Limb (tissue), 2 donors: ENCODE measurements at regions not wholly inside any gene's neighbourhood (a gene's known extent, or its start where the extent isn't known, plus 50 kb on each side); places are given as distances from the start of the nearest gene placed in this dataset.
A peak's percentile ranks its signal among the peaks of the same experiment; 100 is the strongest.
"Not testable (repeated sequence)": the region's sequence is repeated elsewhere in the genome, so short reads cannot be mapped to it uniquely, and the experiment has no call there.

Experiments used
- DNase-seq, 2 donors: peaks; one replicate each; pipeline ENCODE4 v3.0.0-alpha.2; 2016; ENCODE audit errors: extremely low spot score in 2 of 2

GRCh38 chr4:114087596-114088230, 108.3 kb upstream of the ARSJ start:
- DNase-seq, result peak in 1 of 2 donors; percentile 84

DNA sequence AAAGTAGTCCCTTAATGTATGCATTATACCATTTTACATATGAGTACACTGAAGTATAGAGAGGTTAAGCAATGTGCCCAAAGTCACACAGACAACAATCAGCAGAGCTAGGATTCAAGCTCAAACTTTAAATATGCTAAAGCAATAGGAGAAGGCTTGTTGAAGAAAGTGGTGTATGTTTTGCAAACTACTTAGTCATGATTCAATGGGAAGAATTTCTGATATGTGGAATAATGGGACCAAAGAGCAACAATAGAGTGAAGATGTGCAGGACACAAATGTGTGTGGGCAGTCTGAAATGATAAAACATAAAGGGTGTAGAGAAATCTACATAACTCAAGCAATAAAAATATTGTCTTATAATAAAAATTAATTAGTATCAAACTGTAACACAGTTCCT, 109.0 kb upstream of the ARSJ start:
- no peak for DNase-seq

DNA sequence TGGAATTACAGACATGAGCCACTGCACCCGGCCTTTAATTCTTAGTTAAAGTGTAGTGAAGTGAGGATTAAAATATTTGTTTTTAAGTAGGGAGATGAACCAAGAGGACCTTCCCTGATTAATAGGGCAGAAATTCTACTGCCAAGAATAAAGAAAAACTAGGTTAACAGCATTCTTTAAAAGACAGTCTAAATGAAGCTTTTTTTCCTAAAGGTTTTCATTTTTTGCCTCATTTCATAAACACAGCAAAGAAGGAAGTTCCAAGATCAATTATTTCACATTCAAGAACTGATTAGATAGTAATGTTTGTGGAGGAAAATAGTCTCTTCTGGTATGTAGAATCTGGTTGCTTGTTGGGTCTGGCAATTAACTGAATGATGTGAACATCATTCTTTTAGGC, 112.1 kb upstream of the ARSJ start:
- DNase-seq, result no peak

DNA sequence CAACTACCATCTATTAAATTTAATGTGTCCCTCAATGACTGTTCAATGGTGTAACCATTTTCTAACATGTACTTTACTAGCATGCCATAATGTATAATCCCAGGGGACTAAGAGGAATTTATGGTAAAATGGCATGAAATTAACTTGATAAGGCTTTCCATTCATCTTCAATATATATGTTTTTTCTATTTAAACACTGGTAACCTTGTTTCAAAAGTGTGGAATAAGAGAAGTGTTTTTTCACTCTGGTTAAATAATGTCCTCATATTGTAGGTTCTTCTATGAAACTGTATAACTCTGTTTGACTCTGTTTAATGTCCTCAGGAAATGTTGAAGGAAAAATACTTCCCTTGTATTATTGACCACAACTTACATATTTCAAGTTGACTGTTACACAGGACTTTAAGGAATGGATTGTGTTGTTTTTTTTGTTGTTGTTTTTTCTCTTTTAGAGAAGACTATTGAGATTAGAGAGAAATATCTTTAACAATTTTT, 113.8 kb upstream of the ARSJ start:
- DNase-seq, result no peak

DNA sequence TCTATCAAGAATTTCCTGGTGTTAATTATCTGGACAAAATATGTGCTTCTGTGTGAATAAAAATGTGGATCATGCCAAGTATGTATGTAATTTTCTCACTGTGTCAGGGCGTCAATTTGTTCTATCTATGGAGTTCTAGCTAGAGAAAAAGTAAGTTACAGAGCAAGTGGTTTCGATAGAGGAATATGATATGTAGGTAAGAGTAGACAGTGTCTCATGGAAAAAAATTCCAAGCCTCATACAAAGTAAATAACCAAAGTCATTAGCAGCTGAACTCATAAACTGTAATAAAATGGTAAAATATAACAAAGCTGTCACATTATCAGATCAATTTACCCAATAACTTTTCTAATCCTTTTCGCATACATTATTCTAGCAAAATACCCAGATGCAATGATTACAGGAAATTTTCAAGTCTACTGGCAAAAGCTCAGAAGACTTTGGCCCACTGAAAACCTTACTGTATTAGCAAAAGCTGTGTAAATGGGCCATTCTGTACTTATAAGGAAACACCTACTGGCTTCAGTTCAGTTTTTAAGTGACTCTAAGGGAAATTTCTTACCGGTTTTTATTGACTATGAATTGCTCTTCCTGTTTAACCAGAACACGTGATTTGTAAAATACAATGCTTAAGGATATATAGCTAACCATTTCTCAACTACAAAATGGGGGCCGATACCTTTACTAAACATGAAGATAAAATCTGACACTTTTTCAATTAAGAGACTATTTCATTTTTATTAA, 121.0 kb upstream of the ARSJ start:
- peak in 1 of 2 donors; percentile 26 for DNase-seq

DNA sequence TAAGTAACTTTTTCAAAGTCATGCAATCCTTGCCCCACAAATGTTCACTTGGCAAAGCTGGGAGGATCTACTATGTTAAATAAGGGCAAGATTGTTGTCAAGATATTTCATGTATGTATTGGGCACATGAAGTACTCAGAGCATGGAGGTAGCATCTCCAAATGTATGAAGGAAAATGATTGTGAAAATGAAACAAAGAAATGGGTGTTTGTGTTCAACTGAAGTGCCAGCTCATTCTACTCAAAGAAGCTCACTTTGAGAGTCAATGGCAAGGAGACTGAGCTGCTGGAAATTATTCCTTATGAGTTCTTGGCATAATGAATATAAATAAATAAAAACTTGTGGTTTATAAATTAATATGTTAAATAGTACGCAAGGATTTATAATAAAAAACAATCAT, 124.5 kb upstream of the ARSJ start:
- DNase-seq, result no peak

DNA sequence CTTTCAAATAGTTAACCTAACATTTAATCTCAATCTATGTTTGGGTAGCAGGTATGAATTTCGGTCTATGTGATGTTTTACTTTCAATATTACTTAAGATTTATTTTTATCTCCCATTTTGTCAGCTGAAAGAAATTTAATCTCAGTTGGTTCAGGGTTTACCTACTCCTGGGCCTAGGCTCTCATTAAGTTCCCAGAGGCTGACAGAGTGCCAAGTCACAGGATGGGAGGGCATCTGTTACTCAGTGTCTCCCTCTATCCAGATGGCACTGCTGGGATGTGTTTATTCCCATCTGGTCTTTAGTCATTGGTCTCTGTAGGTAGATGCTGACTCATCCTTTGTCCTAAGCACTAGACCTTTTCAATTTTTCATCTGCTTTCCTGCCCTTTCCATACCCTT, 129.4 kb upstream of the ARSJ start:
- no peak for DNase-seq

- DNase-seq, result no peak
Observed at GRCh38 chr4:114109776-114110175, 130.3 kb upstream of the ARSJ start.

DNA sequence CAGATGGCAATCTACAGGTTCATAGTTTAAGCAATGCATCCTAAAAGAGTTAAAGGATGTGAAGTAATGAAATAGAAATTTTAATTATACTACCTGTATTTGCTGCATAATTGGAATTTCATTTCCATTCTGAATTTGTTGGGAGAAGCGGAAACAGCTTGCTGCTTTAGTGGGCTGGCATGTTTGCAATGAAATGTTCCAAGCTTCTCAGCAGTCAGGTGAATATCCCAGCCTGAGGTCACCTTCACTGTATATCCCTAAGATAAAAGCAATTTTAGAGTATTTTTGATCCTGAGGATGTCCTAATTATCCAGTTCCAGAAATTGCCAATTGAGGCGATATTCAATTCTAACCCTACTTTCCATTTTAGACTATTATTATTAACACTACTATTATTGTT, 136.1 kb upstream of the ARSJ start:
- no peak for DNase-seq

DNA sequence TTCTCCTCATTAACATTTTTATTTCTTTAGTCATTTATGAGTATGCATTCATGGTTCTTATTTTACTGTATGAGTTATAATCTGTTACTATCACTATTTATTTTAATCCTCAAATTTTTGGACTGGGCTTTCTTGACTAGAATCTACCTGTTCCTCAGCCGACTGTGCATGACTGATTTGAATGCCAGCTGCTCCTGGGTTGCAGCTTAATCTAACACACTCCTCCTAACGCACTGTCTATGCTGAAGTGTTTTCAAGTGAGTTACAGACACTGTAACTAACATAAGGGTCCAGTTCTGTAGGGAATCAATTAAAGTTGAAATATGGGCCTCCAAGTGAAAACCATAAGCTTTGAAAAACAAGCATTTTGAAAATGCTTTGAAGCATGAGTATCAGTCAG, 137.4 kb upstream of the ARSJ start:
- DNase-seq, result no peak

- DNase-seq, result no peak
Observed at GRCh38 chr4:114121221-114121620, 141.8 kb upstream of the ARSJ start.

GRCh38 chr4:114132199-114132598, 152.8 kb upstream of the ARSJ start:
- no peak for DNase-seq

DNA sequence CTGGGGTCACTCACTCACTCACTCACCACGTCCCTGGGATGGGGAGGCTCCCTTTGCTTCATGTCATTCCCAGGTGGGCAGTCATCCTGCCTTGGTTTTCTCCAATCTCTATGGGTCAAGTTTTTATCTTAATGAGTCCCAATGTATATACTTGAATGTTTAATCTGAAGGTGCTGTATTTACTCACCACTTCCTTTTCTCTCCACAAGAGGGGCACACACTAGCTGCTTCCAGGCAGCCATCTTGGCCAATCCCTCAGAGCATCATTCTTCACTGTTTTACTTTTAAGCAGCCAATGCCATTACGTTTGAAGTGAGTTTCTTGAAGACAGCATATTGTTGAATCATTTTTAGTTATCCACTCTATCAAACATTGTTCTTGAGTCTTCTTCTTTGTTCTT, 153.4 kb upstream of the ARSJ start:
- DNase-seq, result no peak

DNA sequence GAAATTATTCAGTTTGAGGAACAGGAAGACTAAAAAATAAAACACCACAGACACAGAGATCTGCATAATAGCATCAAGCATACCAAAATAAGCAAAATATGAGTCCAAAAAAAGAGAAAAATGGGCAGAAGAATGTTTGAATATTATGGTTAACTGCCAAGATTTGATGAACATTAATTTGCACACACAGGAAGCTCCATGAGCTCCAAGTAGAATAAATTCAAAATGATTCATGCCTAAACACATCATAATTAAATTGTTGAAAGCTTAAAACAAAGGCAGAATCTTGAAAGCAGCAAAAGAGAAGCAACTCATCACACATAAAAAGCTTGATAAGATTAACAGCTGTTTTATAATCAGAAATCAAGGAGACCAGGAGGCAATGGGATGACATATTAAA, 156.6 kb upstream of the ARSJ start:
- no peak for DNase-seq

GRCh38 chr4:114137984-114138383, 158.5 kb upstream of the ARSJ start:
- DNase-seq, result no peak

DNA sequence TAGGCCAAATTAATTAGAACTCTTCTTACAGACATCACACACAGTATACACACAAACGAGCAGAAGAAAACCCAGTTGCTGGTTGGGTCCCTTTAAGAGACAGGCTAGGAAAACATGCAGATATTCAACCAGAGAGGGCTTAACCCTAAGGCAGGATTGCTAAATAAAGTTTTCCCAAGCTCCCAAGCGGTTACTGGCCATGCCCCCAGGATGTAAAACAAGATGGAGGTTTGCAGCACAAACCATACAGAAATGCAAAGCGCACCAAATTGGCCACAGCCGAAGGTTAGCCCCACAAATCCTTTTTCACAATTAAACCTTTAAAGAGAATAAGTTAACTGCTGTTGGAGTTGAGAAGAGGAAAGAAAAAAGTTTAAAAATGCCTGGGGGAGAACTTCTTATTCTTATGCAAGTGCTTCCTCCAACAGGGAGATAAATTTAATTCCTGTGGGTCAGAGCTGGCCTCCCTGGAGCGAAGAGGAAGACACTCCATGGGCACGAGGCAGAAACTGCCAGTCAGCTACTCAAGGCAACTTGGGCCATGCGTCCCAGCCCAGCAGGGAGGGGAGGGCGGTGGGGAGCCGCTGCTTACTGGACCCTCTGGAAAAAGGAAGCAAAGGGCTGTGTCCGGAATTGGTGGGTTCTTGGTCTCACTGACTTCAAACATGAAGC, 167.6 kb upstream of the ARSJ start:
- no peak for DNase-seq

- DNase-seq, result not testable (repeated sequence)
Observed at GRCh38 chr4:114147619-114148208, 168.3 kb upstream of the ARSJ start.

GRCh38 chr4:114148372-114149070, 169.1 kb upstream of the ARSJ start:
- DNase-seq, result not testable (repeated sequence)

GRCh38 chr4:114156371-114156770, 176.9 kb upstream of the ARSJ start:
- DNase-seq, result no peak

DNA sequence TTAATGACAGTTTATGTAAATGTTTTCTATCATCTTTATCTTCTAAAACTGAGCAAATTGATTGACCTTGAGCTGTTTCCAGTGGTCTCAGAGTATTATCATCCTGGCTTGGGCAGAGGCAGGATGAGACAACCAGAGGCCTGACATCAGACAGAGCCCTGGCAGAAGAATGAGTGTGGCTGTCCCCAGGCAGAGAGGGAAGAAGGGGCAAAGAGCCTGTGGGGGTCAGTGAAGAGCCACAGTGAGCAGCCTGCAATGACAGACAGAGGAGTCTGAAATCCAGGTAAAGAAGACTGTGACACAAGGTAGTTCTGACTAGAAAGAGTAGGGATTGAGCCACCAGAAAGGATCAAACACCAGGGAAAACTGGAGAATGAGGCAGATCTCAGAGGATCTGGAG, 182.4 kb upstream of the ARSJ start:
- no peak for DNase-seq

DNA sequence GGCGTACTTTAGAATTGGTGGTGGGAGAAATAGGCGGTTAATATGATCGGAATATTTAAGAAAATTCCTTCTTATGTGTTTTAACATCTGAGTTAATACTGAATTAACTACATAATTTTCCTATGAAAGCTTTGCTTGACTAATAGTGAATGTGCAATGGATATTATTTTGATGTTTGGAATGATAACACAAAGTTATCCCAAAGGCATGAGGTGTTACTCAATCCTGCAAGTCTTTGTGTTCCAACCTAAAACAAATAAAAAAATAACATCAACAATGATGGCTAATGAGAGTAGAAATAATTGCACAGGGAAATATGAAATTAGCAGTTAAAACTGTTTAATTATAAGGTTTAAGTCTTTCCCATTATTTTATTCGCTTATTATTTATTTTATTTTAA, 183.6 kb upstream of the ARSJ start:
- no peak for DNase-seq

GRCh38 chr4:114173968-114174367, 194.5 kb upstream of the ARSJ start:
- no peak for DNase-seq
